HuH-7.5 (cell line): ENCODE measurements at regions not wholly inside any gene's neighbourhood (a gene's known extent, or its start where the extent isn't known, plus 50 kb on each side); places are given as distances from the start of the nearest gene placed in this dataset.

ENCODE experiments used
- DNase-seq: peaks from one replicate; pipeline ENCODE4 v3.0.0; 2011; ENCODE audit warnings: low spot score

- no peak for DNase-seq
These were observed 375.1 kb upstream of the ZP4 start for GRCh38 chr1:238265866-238266265.

GRCh38 chr1:238264951-238265350 lies 374.2 kb upstream of the ZP4 start:
- DNase-seq = no peak

- DNase-seq = no peak
These were observed 367.8 kb upstream of the ZP4 start for GRCh38 chr1:238258510-238258909.

GRCh38 chr1:238257018-238257621 lies 366.4 kb upstream of the ZP4 start:
- no peak for DNase-seq

- DNase-seq = no peak
These were observed 364.2 kb upstream of the ZP4 start for GRCh38 chr1:238254935-238255334.

GRCh38 chr1:238252033-238252802 lies 361.5 kb upstream of the ZP4 start:
- DNase-seq = peak; percentile 36

- DNase-seq = no peak
These were observed 357.6 kb upstream of the ZP4 start for GRCh38 chr1:238248356-238248755.

- DNase-seq = no peak
These were observed 351.5 kb upstream of the ZP4 start for GRCh38 chr1:238242181-238242580.

GRCh38 chr1:238241607-238242006 lies 350.9 kb upstream of the ZP4 start:
- DNase-seq = no peak

GRCh38 chr1:238239343-238239742 lies 348.6 kb upstream of the ZP4 start:
- DNase-seq = no peak

- DNase-seq = no peak
These were observed 343.2 kb upstream of the ZP4 start for GRCh38 chr1:238233966-238234365.

GRCh38 chr1:238232084-238232710 lies 341.5 kb upstream of the ZP4 start:
- no peak for DNase-seq

GRCh38 chr1:238226810-238227209 lies 336.1 kb upstream of the ZP4 start:
- DNase-seq = no peak

GRCh38 chr1:238223076-238223640 lies 332.4 kb upstream of the ZP4 start:
- DNase-seq = no peak

GRCh38 chr1:238221738-238222137 lies 331.0 kb upstream of the ZP4 start:
- no peak for DNase-seq

- no peak for DNase-seq
These were observed 323.7 kb upstream of the ZP4 start for GRCh38 chr1:238214449-238214848.

- DNase-seq = no peak
These were observed 314.4 kb upstream of the ZP4 start for GRCh38 chr1:238205045-238205662.

- DNase-seq = no peak
These were observed 311.3 kb upstream of the ZP4 start for GRCh38 chr1:238201992-238202391.

- DNase-seq = no peak
These were observed 308.6 kb upstream of the ZP4 start for GRCh38 chr1:238199325-238199724.

GRCh38 chr1:238196516-238196915 lies 305.8 kb upstream of the ZP4 start:
- DNase-seq = no peak

- no peak for DNase-seq
These were observed 300.4 kb upstream of the ZP4 start for GRCh38 chr1:238191170-238191569.

GRCh38 chr1:238187575-238187949 lies 296.8 kb upstream of the ZP4 start:
- DNase-seq = no peak
